Sigmoid colon (tissue), 6 donors: ENCODE measurements at regions not wholly inside any gene's neighbourhood (a gene's known extent, or its start where the extent isn't known, plus 50 kb on each side); places are given as distances from the start of the nearest gene placed in this dataset.

Experiments used
- DNase-seq: peaks from one replicate; pipeline ENCODE4 v3.0.0-alpha.2; 2019
- H3K27ac ChIP-seq, 4 donors: fragments of 200-600 bp; sonication (generic); one replicate each; pipeline ENCODE4 v1.5.1; 2016 to 2019; ENCODE audit warnings: mild to moderate bottlenecking in 1 of 4
- H3K27me3 ChIP-seq, 3 donors: fragments of 200-600 bp; sonication (generic); one replicate each; pipeline ENCODE4 v1.5.1; 2019; ENCODE audit warnings: mild to moderate bottlenecking in 1 of 3
- H3K36me3 ChIP-seq, 4 donors: fragments of 200-600 bp; sonication (generic); one replicate each; pipeline ENCODE4 v1.5.1; 2016 to 2019
- H3K4me1 ChIP-seq, 4 donors: fragments of 200-600 bp; sonication (generic); one replicate each; pipeline ENCODE4 v1.5.1; 2017 to 2019
- H3K4me3 ChIP-seq, 4 donors: fragments of 200-600 bp; sonication (generic); one replicate each; pipeline ENCODE4 v1.5.1; 2017 to 2019; ENCODE audit warnings: mild to moderate bottlenecking in 2 of 4, moderate library complexity in 1 of 4
- H3K9me3 ChIP-seq, 4 donors: fragments of 200-600 bp in 3 of 4; sonication (generic) in 3 of 4; one replicate each; pipeline versions ENCODE4 v1.5.1 to v1.6.1; 2013 to 2019
- EP300 ChIP-seq, 4 donors: sonication (generic); formaldehyde crosslinking; IDR thresholded peaks; one replicate each; pipeline ENCODE4 v1.6.1; 2017; ENCODE audit warnings: antibody characterized with exemption in 4 of 4
- POLR2A ChIP-seq, 2 donors: fragments of 450-650 bp; IDR thresholded peaks; one replicate each; pipeline ENCODE4 v1.6.1; 2016; ENCODE audit warnings: antibody characterized with exemption in 2 of 2, mild to moderate bottlenecking in 2 of 2, moderate library complexity in 2 of 2
- POLR2AphosphoS5 ChIP-seq, 4 donors: sonication (generic); formaldehyde crosslinking; IDR thresholded peaks; one replicate each; pipeline ENCODE4 v1.6.1; 2017; ENCODE audit warnings: antibody characterized with exemption in 4 of 4
- WGBS, 2 donors: extraction: QIAGEN DNeasy Blood & Tissue Kit; methylation state at CpG; one replicate each; pipeline ENCODE4 v1.1.7; 2013; 5-methylcytosine and 5-hydroxymethylcytosine counted together
- intact Hi-C: fragments of 100-400 bp; cut with DNase I; formaldehyde crosslinking; loops from one replicate; pipeline ENCODE4 v1.15.1; 2023
- TF ChIP-seq, protein P1 (sequence below), 4 experiments: fragments of 450-650 bp in 3 of 4; fragments of 200-600 bp in 1 of 4; IDR thresholded peaks; one replicate each; pipeline ENCODE4 v1.5.1; 2016 to 2019; ENCODE audit warnings: antibody characterized with exemption in 4 of 4, mild to moderate bottlenecking in 3 of 4, moderate library complexity in 2 of 4
- donor health status: healthy with polysubstance abuse.
- donor health status: healthy.

DNA sequence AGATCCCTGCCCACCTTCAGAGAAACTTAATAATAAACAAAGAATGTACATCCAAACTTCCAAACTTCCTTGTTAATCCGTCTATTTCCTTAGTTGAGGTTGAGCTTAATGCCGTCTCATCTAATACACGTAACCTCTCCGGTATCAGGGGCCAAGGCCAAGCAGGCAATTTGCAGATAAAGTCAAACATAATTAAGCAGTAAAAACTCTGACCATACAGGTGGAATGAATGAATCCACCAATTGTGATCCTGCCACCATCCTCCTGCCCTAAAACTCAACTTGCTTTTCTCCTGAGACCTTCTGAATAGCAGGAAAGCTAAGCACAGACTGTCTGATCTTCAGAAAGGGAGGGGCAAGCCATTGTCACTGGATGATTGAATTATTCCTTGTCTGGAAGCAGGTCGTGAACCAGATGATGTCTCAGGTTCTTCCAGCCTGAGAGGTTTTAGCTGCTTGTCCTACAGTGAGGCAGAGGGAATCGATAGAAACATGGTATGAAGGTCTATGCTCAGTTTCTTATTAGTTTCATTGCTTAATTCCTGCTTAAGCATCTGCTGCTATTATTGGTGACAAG lies 1111.8 kb upstream of the EEF2KMT start:
- no peak overlapping the region for H3K4me3 ChIP-seq
- WGBS, 2 donors: 12 to 43% methylated on average over 6 of the region's 6 CpGs
- no peaks in the 10 kb centered on the region for H3K9me3 ChIP-seq
- DNase-seq: no peak
- no peaks in the 10 kb centered on the region for H3K36me3 ChIP-seq
- no peaks in the 10 kb centered on the region for H3K4me1 ChIP-seq
- TF ChIP-seq, protein P1, sequence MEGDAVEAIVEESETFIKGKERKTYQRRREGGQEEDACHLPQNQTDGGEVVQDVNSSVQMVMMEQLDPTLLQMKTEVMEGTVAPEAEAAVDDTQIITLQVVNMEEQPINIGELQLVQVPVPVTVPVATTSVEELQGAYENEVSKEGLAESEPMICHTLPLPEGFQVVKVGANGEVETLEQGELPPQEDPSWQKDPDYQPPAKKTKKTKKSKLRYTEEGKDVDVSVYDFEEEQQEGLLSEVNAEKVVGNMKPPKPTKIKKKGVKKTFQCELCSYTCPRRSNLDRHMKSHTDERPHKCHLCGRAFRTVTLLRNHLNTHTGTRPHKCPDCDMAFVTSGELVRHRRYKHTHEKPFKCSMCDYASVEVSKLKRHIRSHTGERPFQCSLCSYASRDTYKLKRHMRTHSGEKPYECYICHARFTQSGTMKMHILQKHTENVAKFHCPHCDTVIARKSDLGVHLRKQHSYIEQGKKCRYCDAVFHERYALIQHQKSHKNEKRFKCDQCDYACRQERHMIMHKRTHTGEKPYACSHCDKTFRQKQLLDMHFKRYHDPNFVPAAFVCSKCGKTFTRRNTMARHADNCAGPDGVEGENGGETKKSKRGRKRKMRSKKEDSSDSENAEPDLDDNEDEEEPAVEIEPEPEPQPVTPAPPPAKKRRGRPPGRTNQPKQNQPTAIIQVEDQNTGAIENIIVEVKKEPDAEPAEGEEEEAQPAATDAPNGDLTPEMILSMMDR (IDR thresholded peaks at IDR 0.05): no peak
- no peak for TF ChIP-seq EP300 (IDR thresholded peaks at IDR 0.05)
- no peak for TF ChIP-seq POLR2A (IDR thresholded peaks at IDR 0.05)
- TF ChIP-seq POLR2AphosphoS5 (IDR thresholded peaks at IDR 0.05): no peak
- intact Hi-C loops: no loop called here
- no peak overlapping the region for H3K27ac ChIP-seq
- H3K27me3 ChIP-seq: no peaks in the 10 kb centered on the region

DNA sequence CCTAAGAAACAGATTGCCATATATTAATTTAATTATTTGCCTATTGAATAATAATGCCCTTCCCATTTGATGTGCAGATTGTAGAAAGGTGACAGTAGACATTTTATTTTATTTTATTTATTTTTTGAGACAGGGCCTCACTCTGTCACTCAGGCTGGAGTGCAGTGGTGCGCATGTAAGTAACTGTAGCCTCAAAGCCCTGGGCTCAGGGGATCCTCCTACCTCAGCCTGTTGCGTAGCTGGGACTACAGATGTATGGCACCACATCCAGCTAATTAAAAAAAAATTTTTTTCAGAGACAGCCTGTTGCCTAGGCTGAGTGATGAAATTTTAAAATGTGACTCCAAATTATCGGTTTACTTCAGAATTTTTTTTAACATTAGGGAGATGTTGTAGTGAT lies 1110.0 kb upstream of the EEF2KMT start:
- no peaks in the 10 kb centered on the region for H3K4me1 ChIP-seq
- H3K4me3 ChIP-seq: no peak overlapping the region
- no peaks in the 10 kb centered on the region for H3K27me3 ChIP-seq
- H3K27ac ChIP-seq: no peak overlapping the region
- TF ChIP-seq POLR2A (IDR thresholded peaks at IDR 0.05): no peak
- TF ChIP-seq, protein P1 (IDR thresholded peaks at IDR 0.05): no peak
- no peak for TF ChIP-seq EP300 (IDR thresholded peaks at IDR 0.05)
- no peak for TF ChIP-seq POLR2AphosphoS5 (IDR thresholded peaks at IDR 0.05)
- DNase-seq: no peak
- WGBS, 2 donors: 92 to 96% methylated on average over 3 of the region's 3 CpGs
- no peaks in the 10 kb centered on the region for H3K36me3 ChIP-seq
- intact Hi-C loops: no loop called here
- H3K9me3 ChIP-seq: no peaks in the 10 kb centered on the region

DNA sequence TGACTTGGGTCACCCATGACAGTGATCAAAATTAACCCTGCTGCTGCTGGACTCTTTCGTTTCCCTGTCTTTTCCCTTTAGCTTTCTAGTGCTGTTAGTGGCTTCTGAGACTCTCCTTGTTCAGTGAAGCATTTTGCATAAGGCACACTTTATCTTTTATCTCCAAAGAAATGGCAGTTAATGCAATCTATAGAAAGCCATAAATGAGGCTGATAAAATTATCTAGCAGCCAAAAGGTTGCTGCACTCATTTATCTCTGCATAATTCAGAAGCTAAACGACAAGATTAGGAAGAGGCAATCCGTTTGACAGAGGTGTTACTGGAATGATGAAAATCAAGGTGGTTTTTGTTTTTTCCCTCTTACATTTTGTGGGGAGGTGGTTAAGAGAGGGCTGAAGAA lies 1109.5 kb upstream of the EEF2KMT start:
- Histone ChIP-seq H3K36me3 (no peaks in the 10 kb centered on the region), H3K27ac (no peak overlapping the region), H3K4me1 (no peaks in the 10 kb centered on the region), H3K27me3 (no peaks in the 10 kb centered on the region), H3K4me3 (no peak overlapping the region), H3K9me3 (no peaks in the 10 kb centered on the region)
- no peak for DNase-seq
- intact Hi-C loops: no loop called here
- 19 to 44% methylated on average over 3 of the region's 3 CpGs for WGBS, 2 donors
- TF ChIP-seq POLR2A (IDR thresholded peaks at IDR 0.05) (no peak), EP300 (IDR thresholded peaks at IDR 0.05) (no peak), POLR2AphosphoS5 (IDR thresholded peaks at IDR 0.05) (no peak)
- TF ChIP-seq, protein P1 (IDR thresholded peaks at IDR 0.05): no peak

DNA sequence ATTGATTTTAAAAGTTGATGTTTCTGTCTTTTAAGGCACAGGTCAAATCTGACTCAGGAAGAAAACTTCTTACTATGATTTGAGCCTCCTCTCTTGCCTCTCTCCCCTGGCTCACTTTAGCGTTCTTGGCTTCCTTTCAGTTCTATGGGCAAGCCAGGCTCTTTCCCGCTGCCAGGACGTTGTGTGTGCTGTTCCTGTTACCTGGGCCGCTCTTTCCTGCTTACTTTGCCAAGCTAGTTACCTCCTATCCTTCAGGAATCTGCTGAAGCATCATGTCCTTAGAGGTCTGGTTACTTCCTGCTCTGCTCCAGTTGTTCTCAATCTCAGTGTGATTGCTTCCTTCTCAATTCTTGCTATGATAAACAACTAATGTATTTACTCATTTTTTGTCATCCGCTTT lies 1108.5 kb upstream of the EEF2KMT start:
- Histone ChIP-seq H3K4me1 (no peaks in the 10 kb centered on the region), H3K4me3 (no peak overlapping the region), H3K27me3 (no peaks in the 10 kb centered on the region), H3K9me3 (no peaks in the 10 kb centered on the region), H3K36me3 (no peaks in the 10 kb centered on the region), H3K27ac (no peak overlapping the region)
- intact Hi-C loops: no loop called here
- TF ChIP-seq POLR2A (IDR thresholded peaks at IDR 0.05): no peak
- no peak for TF ChIP-seq POLR2AphosphoS5 (IDR thresholded peaks at IDR 0.05)
- TF ChIP-seq, protein P1 (IDR thresholded peaks at IDR 0.05): no peak
- no peak for TF ChIP-seq EP300 (IDR thresholded peaks at IDR 0.05)
- DNase-seq: no peak
- WGBS, 2 donors: 22 to 42% methylated on average over 5 of the region's 5 CpGs

DNA sequence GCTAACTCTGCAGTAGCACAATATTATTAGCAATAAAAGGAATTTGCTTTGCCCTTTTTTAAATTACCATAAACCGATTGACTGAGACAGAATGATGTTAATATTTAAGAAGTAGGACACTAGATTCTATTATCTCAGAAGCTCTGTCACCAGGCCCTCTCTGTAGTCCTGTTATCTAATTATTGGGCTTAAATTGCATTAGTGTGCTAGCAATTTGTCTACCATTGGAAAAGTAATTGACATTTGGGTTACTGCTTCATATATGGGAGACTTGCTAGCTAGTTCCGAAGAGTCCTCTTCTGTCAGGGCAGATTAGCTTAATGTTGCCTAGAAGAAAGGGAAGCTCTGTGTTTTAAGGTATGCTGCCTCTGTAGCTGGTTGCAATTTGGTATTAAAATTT lies 1107.3 kb upstream of the EEF2KMT start:
- H3K4me1 ChIP-seq: no peaks in the 10 kb centered on the region
- intact Hi-C loops: no loop called here
- H3K4me3 ChIP-seq: no peak overlapping the region
- no peaks in the 10 kb centered on the region for H3K27me3 ChIP-seq
- TF ChIP-seq POLR2A (IDR thresholded peaks at IDR 0.05) (no peak), POLR2AphosphoS5 (IDR thresholded peaks at IDR 0.05) (no peak), EP300 (IDR thresholded peaks at IDR 0.05) (no peak)
- TF ChIP-seq, protein P1 (IDR thresholded peaks at IDR 0.05): no peak
- DNase-seq: no peak
- no peaks in the 10 kb centered on the region for H3K9me3 ChIP-seq
- H3K27ac ChIP-seq: no peak overlapping the region
- no peaks in the 10 kb centered on the region for H3K36me3 ChIP-seq
- 86 to 90% methylated on average over 2 of the region's 2 CpGs for WGBS, 2 donors
